ENCODE measurements at regions not wholly inside any gene's neighbourhood (a gene's known extent, or its start where the extent isn't known, plus 50 kb on each side); places are given as distances from the start of the nearest gene placed in this dataset.
"Not testable (repeated sequence)": the region's sequence is repeated elsewhere in the genome, so short reads cannot be mapped to it uniquely, and the experiment has no call there.

- DNase-seq (ENCODE audit: low spot score) (no peak), ATAC-seq (ENCODE audit: insufficient number of reproducible peaks, low FRiP score, low read depth) (no peak)
- no peaks in the 10 kb centered on the region for H3K9me3 ChIP-seq
- no peaks in the 10 kb centered on the region for H3K36me3 ChIP-seq
- H3K27me3 ChIP-seq (replicated peaks; ENCODE audit: insufficient read depth), result no peaks in the 10 kb centered on the region
- H3K4me1 ChIP-seq (ENCODE audit: control insufficient read depth in 1 of 2, low read depth in 2 of 2), result no peaks in the 10 kb centered on the region
- TF ChIP-seq, protein P1, sequence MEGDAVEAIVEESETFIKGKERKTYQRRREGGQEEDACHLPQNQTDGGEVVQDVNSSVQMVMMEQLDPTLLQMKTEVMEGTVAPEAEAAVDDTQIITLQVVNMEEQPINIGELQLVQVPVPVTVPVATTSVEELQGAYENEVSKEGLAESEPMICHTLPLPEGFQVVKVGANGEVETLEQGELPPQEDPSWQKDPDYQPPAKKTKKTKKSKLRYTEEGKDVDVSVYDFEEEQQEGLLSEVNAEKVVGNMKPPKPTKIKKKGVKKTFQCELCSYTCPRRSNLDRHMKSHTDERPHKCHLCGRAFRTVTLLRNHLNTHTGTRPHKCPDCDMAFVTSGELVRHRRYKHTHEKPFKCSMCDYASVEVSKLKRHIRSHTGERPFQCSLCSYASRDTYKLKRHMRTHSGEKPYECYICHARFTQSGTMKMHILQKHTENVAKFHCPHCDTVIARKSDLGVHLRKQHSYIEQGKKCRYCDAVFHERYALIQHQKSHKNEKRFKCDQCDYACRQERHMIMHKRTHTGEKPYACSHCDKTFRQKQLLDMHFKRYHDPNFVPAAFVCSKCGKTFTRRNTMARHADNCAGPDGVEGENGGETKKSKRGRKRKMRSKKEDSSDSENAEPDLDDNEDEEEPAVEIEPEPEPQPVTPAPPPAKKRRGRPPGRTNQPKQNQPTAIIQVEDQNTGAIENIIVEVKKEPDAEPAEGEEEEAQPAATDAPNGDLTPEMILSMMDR (IDR thresholded peaks at IDR 0.05), result no peak
- H3K4me3 ChIP-seq, result no peak overlapping the region
- no peak overlapping the region for H3K27ac ChIP-seq
Observed at GRCh38 chr11:90465553-90465952, 242.7 kb upstream of the CHORDC1 start.

DNA sequence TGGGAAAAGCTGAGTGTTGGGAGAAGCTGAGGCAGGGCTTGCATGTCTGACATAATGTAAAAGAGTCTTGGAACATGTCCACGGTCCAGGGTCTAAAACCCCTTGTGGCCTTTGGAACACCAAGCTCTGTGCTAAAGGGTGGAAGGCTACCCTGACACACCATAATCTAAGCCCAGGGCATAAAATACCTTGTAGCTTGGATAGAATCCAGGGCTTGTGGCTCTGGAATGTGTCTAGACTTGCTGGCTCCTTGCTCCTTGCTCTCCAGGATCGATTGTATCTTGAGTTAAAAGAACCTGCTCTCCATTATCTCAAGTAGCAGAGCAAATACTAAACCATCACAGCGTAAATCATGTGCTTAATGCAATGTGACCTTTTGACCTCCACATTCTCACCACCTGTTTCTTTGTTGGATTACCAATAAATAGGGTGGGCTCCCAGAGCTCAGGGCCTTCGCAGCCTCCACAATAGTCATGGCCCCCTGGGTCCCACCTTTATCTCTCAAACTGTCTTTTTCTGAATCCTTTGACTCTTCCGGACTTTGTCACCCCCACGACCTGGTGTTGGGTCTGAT is 232.6 kb upstream of the CHORDC1 start:
- not testable (repeated sequence) for ATAC-seq (ENCODE audit: insufficient number of reproducible peaks, low FRiP score, low read depth); DNase-seq (ENCODE audit: low spot score); H3K36me3 ChIP-seq; H3K9me3 ChIP-seq; H3K27me3 ChIP-seq (replicated peaks; ENCODE audit: insufficient read depth); H3K4me3 ChIP-seq
- Histone ChIP-seq H3K4me1 (ENCODE audit: control insufficient read depth in 1 of 2, low read depth in 2 of 2) (peaks cover 9 to 27% of the 10 kb centered on the region in 2 donors), H3K27ac (peak overlapping the region; percentile 29 to 72)

DNA sequence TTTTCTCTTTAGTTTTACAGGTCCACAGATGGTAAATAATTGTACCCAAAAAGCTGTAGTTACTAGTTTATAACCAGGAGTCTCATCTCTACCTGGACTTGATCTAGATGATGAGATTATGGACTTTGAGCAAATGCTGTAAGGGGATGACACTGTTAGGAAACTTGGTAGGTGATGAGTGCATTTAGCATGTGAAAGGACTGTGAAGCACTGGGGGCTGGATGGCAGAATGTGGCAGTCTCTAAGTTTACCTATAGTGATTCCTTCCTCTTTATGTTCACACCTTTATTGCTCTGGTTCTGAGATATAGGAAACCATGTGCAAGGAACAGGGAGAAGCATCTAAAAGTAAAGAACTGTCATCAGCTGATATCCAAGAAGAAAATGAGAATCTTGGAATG is 230.7 kb upstream of the CHORDC1 start:
- H3K27ac ChIP-seq, result peak overlapping the region in 1 of 2 donors; percentile 21

DNA sequence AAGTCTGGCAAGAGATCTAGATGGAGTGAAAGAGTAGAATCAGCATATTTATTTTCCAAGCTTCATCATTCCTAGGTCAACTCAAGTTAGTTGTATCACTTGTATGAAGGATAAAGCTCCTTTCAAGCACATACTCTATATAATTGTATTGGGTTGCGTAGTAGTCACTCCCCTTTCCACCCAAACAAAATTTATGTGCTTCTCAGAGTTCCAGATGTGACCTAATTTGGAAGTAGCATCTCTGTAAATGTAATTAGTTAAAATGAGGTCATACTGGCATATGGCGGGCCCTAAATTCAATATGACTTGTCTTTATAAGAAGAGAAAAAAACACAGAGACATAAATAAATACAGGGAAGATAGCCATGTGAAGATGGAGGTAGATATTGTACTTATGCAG is 226.8 kb upstream of the CHORDC1 start:
- H3K36me3 ChIP-seq, result no peaks in the 10 kb centered on the region
- H3K4me1 ChIP-seq (ENCODE audit: control insufficient read depth in 1 of 2, low read depth in 2 of 2), result peaks cover 18 to 29% of the 10 kb centered on the region in 2 donors
- ATAC-seq (ENCODE audit: insufficient number of reproducible peaks, low FRiP score, low read depth) (no peak), DNase-seq (ENCODE audit: low spot score) (no peak)
- H3K9me3 ChIP-seq, result no peaks in the 10 kb centered on the region
- TF ChIP-seq, protein P1 (IDR thresholded peaks at IDR 0.05), result no peak
- no peak overlapping the region for H3K4me3 ChIP-seq
- no peak overlapping the region for H3K27ac ChIP-seq
- H3K27me3 ChIP-seq (replicated peaks; ENCODE audit: insufficient read depth), result no peaks in the 10 kb centered on the region

More for the DNA sequence above, 230.7 kb upstream of the CHORDC1 start:
- H3K4me1 ChIP-seq (ENCODE audit: control insufficient read depth in 1 of 2, low read depth in 2 of 2), result peaks cover 7 to 21% of the 10 kb centered on the region in 2 donors
- no peaks in the 10 kb centered on the region for H3K9me3 ChIP-seq
- DNase-seq (ENCODE audit: low spot score), result no peak
- TF ChIP-seq, protein P1 (IDR thresholded peaks at IDR 0.05), result no peak
- ATAC-seq (ENCODE audit: insufficient number of reproducible peaks, low FRiP score, low read depth), result no peak
- H3K4me3 ChIP-seq, result no peak overlapping the region
- H3K36me3 ChIP-seq, result no peaks in the 10 kb centered on the region
- H3K27me3 ChIP-seq (replicated peaks; ENCODE audit: insufficient read depth), result no peaks in the 10 kb centered on the region

- Histone ChIP-seq H3K27ac (peak overlapping the region in 1 of 2 donors; percentile 71), H3K4me1 (ENCODE audit: control insufficient read depth in 1 of 2, low read depth in 2 of 2) (peaks cover 18 to 29% of the 10 kb centered on the region in 2 donors), H3K27me3 (replicated peaks; ENCODE audit: insufficient read depth) (no peaks in the 10 kb centered on the region), H3K9me3 (no peaks in the 10 kb centered on the region), H3K36me3 (no peaks in the 10 kb centered on the region), H3K4me3 (no peak overlapping the region)
- ATAC-seq (ENCODE audit: insufficient number of reproducible peaks, low FRiP score, low read depth) (no peak), DNase-seq (ENCODE audit: low spot score) (no peak)
- TF ChIP-seq, protein P1 (IDR thresholded peaks at IDR 0.05), result no peak
Observed at GRCh38 chr11:90448256-90448655, 225.4 kb upstream of the CHORDC1 start.

- ATAC-seq (ENCODE audit: insufficient number of reproducible peaks, low FRiP score, low read depth), result peak; percentile 38
- no peaks in the 10 kb centered on the region for H3K9me3 ChIP-seq
Observed at GRCh38 chr11:90447618-90448017, 224.8 kb upstream of the CHORDC1 start.

More at GRCh38 chr11:90447618-90448017, 224.8 kb upstream of the CHORDC1 start:
- no peak for DNase-seq (ENCODE audit: low spot score)
- TF ChIP-seq, protein P1 (IDR thresholded peaks at IDR 0.05), result no peak
- H3K4me3 ChIP-seq, result no peak overlapping the region
- peaks cover 18 to 29% of the 10 kb centered on the region in 2 donors for H3K4me1 ChIP-seq (ENCODE audit: control insufficient read depth in 1 of 2, low read depth in 2 of 2)
- no peaks in the 10 kb centered on the region for H3K36me3 ChIP-seq
- no peaks in the 10 kb centered on the region for H3K27me3 ChIP-seq (replicated peaks; ENCODE audit: insufficient read depth)
- H3K27ac ChIP-seq, result peak overlapping the region; percentile 40 to 71
